Astrocyte of the spinal cord (primary cell): ENCODE measurements at regions not wholly inside any gene's neighbourhood (a gene's known extent, or its start where the extent isn't known, plus 50 kb on each side); places are given as distances from the start of the nearest gene placed in this dataset.
A peak's percentile ranks its signal among the peaks of the same experiment; 100 is the strongest.

ENCODE experiments used
- DNase-seq: peaks from one replicate; pipeline ENCODE4 v3.0.0; 2011; ENCODE audit warnings: low read depth, low spot score
- H3K4me3 ChIP-seq: 2 replicates; pipeline ENCODE4 v1.5.1; 2011; ENCODE audit warnings: low read depth, mild to moderate bottlenecking, low read length, moderate library complexity
- CTCF ChIP-seq: IDR thresholded peaks from 2 replicates; pipeline ENCODE4 v1.5.1; 2012; ENCODE audit warnings: low read depth, mild to moderate bottlenecking, low read length, inconsistent platforms
- in situ Hi-C: cut with HindIII; loops from 2 replicates; pipeline ENCODE4 v1.10.0; 2017; ENCODE audit warnings: low sequenced_read_pairs

- no peak for TF ChIP-seq CTCF
- DNase-seq: peak; percentile 83
- no peak overlapping the region for H3K4me3 ChIP-seq
- in situ Hi-C loops: no loop called here
Measured at GRCh38 chr5:30581198-30581935, 612.1 kb upstream of the CDH6 start.

GRCh38 chr5:30574761-30575160 lies 618.7 kb upstream of the CDH6 start:
- no peak for TF ChIP-seq CTCF
- H3K4me3 ChIP-seq: no peak overlapping the region
- in situ Hi-C loops: no loop called here
- peak; percentile 33 for DNase-seq

GRCh38 chr5:30572279-30572678 lies 621.2 kb upstream of the CDH6 start:
- DNase-seq: peak; percentile 20
- no peak for TF ChIP-seq CTCF
- in situ Hi-C loops: no loop called here
- no peak overlapping the region for H3K4me3 ChIP-seq

DNA sequence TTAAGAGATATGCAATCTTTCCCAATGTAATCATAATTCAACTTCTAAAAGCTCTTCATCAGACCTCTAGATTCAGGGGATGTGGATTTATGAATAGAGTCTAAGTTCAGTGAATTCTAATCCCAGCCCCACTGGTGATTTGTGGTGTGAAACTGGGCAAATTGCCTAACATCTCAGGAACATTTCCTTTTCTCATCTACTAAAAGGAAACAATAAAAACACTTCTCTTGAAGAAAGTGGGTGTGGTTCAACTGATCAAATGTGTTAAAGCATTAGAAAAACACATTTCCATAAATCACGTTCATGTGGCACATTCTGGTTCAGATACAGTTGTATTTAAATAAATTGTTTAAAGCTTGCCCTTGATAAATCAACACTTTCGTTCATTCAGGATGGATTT lies 631.7 kb upstream of the CDH6 start:
- no peak overlapping the region for H3K4me3 ChIP-seq
- no peak for TF ChIP-seq CTCF
- in situ Hi-C loops: no loop called here
- DNase-seq: no peak

DNA sequence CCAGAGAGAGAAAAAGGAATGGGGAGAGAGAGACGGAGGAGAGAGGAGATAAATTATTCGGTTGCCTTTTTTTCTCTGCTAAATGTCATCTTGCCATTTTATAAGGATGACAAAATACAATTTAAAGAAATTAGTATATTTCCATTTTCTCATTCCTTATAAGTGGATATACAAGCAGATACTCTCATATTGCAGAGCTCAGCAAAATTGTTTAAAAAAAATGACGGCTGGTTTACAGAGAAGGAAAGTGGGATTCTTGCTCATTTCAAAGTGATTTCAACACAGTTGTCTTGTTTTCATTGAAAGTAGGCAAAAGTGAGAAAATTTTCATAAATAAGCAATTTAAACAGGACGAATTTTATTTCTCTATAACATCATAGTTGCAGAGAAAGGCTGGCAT lies 641.9 kb upstream of the CDH6 start:
- no peak for DNase-seq
- no peak for TF ChIP-seq CTCF
- H3K4me3 ChIP-seq: no peak overlapping the region
- in situ Hi-C loops: no loop called here

- H3K4me3 ChIP-seq: no peak overlapping the region
- no peak for DNase-seq
- TF ChIP-seq CTCF: no peak
- in situ Hi-C loops: no loop called here
Measured at GRCh38 chr5:30548580-30549305, 644.7 kb upstream of the CDH6 start.
